Pulmonary artery endothelial cell (primary cell): ENCODE measurements at regions not wholly inside any gene's neighbourhood (a gene's known extent, or its start where the extent isn't known, plus 50 kb on each side); places are given as distances from the start of the nearest gene placed in this dataset.
"Not testable (repeated sequence)": the region's sequence is repeated elsewhere in the genome, so short reads cannot be mapped to it uniquely, and the experiment has no call there.

Experiments used
- DNase-seq: peaks from one replicate; pipeline ENCODE4 v3.0.0-alpha.2; 2011; ENCODE audit warnings: low read depth, low spot score

GRCh38 chr10:46202405-46202804, 84.4 kb upstream of the ANTXRL start:
- not testable (repeated sequence) for DNase-seq

- DNase-seq: not testable (repeated sequence)
Measured at GRCh38 chr10:46204482-46205102, 82.2 kb upstream of the ANTXRL start.

- DNase-seq: not testable (repeated sequence)
Measured at GRCh38 chr10:46210427-46210826, 76.4 kb upstream of the ANTXRL start.

GRCh38 chr10:46215426-46215825, 71.4 kb upstream of the ANTXRL start:
- DNase-seq: no peak

- DNase-seq: no peak
Measured at GRCh38 chr10:46216003-46216634, 70.7 kb upstream of the ANTXRL start.

GRCh38 chr10:46216836-46217751, 69.7 kb upstream of the ANTXRL start:
- DNase-seq: no peak

GRCh38 chr10:46217752-46218453, 68.9 kb upstream of the ANTXRL start:
- no peak for DNase-seq

GRCh38 chr10:46218921-46219320, 67.9 kb upstream of the ANTXRL start:
- no peak for DNase-seq

GRCh38 chr10:46219431-46219990, 67.3 kb upstream of the ANTXRL start:
- DNase-seq: not testable (repeated sequence)

GRCh38 chr10:46220187-46220586, 66.6 kb upstream of the ANTXRL start:
- DNase-seq: no peak

GRCh38 chr10:46220872-46221538, 65.8 kb upstream of the ANTXRL start:
- DNase-seq: no peak

GRCh38 chr10:46222364-46222935, 64.3 kb upstream of the ANTXRL start:
- DNase-seq: no peak

GRCh38 chr10:46223064-46223480, 63.7 kb upstream of the ANTXRL start:
- DNase-seq: no peak

GRCh38 chr10:46223626-46224413, 63.0 kb upstream of the ANTXRL start:
- DNase-seq: no peak

- no peak for DNase-seq
Measured at GRCh38 chr10:46224414-46224682, 62.4 kb upstream of the ANTXRL start.

- DNase-seq: no peak
Measured at GRCh38 chr10:46225597-46225996, 61.2 kb upstream of the ANTXRL start.

GRCh38 chr10:46226232-46226631, 60.6 kb upstream of the ANTXRL start:
- DNase-seq: no peak

- no peak for DNase-seq
Measured at GRCh38 chr10:46226900-46227558, 59.8 kb upstream of the ANTXRL start.

- DNase-seq: no peak
Measured at GRCh38 chr10:46227571-46227935, 59.2 kb upstream of the ANTXRL start.
